HG03060 (cell line): ENCODE measurements at regions not wholly inside any gene's neighbourhood (a gene's known extent, or its start where the extent isn't known, plus 50 kb on each side); places are given as distances from the start of the nearest gene placed in this dataset.

Experiments used
- ATAC-seq: cut with Tn5 transposase; IDR thresholded peaks from one replicate; pipeline ENCODE4 v1.9.1; 2021; ENCODE audit warnings: low read depth, moderate number of reproducible peaks; ENCODE audit not compliant: unreplicated experiment

DNA sequence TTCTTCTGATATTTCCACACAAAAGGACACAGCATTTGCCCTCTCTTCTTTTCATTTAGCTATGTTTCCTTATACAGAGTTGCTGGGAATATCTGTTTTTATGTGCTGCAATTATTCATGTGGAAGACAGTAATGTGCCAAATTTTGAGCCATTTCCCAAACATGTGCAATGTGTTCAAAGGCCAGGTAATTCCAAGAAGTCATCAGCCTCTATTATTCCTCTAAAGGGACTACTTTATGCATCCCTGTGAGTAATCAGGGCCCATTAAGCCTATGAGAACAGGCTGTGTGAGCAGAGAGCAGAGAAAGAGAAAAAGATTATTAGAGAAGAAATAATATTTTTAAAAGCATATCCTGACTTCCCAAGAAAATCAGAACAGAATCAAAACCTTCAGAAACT, 107.6 kb upstream of the OSR1 start:
- no peak for ATAC-seq

DNA sequence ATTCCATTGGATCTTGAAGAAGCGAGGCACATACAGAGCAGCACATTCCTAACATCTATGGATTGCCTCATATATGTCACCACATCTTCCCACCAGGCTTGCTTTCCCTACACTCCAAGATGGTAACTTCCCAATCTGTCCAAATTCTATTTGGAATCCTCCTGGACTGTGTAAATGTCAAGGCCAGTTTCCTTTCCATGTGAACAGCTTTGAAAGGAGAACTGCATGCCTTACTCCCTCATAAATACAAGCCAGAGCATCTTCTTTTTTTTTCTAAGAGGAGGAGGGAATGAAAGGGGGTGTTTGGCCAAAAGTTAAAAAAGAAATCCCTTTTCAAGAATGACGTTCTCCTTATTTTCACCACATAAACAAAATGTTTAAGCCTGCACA, 103.8 kb upstream of the OSR1 start:
- no peak for ATAC-seq

DNA sequence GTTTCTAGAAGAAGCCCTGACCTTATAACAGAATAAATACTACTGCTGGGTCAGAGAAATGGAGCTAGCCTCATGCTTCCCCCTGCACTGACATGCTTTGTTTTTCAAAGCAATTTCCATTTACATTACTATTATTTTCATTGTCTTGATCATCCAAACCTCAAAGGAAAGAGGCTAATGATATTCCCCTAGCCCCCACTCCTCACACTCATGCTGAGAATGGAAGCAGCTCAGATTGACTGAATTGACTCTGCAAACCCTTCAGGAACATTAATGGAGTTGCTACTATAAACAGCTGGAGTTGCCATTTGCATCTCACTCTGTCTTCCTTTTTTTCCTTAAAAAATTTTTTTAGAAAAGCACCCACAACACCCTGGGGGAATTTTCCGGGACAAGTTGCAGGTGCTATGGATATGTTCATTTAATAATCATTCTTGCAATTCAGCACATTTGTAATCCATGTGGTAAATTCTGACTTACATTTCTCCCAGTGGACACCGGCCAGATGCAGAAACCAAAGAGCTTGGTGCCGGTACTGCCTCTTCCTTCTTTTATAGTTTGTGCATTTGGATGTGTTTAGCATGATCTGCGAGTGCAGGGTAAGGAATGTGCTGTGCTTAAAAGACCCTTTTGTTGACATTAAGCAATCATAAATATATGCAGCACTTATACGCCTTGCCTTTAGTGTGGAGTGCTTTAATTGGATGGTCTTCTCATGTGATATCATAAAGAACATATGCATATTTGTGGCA, 103.3 kb upstream of the OSR1 start:
- no peak for ATAC-seq

DNA sequence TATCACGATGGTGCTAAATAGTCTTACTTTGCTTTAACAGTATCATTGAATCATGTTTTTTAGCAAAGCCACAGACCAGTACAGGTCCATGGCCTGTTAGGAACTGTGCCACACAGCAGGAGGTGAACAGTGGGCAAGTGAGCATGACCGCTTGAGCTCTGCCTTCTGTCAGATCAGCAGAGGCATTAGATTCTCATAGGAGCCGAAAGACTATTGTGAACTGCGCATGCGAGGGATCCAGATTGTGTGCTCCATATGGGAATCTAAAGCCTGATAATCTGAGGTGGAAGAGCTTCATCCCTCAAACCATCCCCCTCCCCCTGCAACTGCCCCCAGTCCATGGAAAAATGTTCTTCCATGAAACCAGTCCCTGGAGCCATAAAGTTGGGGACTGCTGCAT, 102.3 kb upstream of the OSR1 start:
- ATAC-seq: no peak

DNA sequence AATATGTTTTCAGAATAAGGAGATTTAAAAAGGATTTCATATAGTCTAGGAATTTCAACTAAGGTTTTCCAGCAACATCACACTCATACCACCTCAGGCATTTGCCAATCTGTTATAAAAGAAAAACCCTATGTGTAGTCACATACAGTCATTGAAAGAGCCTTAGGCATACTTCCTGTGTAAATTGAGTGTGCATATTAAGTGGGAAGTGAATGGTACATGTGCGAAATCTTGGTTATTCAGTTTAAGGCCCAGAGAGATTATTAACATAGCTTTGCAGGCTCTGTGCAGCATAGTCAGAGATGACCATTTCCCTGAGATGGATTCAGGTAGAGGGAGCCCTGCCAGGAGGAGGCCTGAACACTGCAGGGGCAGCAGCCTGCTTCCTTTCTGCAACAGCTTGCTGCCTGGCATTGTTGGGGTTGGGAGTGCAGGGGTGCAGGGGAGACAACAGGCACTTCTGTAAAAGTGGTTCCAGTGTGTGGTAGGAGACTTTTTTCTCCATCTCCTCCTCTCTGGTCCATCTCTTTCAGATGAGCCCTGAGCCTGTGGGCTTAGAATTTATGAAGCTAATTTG, 100.1 kb upstream of the OSR1 start:
- no peak for ATAC-seq

DNA sequence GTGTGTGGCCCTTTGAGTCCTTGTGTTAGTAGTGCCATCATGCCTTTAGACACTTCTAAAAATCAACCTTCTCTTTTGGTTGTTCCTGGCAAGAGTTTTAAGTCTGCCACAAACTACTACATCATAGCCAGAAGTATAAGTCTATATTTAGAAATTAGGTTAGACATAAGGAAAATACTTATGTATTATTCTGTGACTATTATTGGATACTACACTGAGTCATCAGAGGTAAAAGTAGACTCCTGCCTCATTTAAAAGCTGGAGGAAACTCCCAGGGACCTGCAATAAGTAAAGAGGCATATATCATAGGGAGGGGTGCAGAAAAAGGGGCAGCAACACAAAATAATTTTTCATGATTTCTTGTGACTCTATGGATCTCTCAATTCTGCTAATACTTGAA, 99.4 kb upstream of the OSR1 start:
- no peak for ATAC-seq

DNA sequence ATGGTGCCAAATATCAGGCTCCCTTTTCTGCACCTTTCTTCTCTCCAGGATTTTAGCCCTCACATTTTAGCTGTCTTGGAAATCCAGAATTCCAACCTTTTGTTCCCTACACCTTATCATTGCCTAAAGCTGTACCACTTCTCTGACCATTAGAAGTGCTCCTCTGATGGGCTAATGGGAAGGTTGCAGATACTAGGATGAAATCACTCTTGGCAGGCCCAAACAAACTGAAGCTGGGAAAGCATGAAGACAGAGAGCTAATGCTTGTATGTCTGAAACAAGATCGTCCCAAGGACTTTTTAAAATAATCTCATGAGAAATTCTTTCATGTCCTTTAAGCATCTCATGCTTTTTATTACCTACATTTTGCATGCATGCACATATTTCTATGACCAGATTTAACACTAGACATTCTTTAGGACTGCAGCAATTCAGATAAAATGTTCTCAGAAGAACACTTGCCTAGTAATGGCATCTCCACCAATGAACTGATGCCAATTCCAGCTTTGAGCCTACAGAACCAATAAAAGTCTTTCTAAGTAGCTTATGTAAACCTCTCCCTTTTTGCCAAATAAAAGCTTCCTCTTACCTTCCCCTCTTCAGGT, 98.4 kb upstream of the OSR1 start:
- no peak for ATAC-seq

DNA sequence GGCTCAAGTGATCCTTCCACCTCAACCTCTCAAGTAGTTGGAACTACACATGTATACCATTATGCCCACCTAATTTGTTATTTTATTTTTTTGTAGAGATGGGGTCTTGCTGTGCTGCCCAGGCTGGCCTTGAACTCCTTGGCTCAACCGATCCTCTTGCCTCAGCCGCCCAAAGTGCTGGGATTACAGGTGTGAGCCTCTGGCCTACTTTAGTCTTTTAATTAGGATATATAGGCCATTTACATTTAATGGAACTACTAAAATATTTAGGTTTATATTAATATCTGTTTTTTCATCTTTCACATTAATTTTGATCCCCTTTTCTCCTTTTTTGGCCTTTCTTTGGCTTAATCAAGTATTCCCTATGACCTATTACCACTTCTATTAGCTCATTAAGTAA, 95.7 kb upstream of the OSR1 start:
- ATAC-seq: no peak

DNA sequence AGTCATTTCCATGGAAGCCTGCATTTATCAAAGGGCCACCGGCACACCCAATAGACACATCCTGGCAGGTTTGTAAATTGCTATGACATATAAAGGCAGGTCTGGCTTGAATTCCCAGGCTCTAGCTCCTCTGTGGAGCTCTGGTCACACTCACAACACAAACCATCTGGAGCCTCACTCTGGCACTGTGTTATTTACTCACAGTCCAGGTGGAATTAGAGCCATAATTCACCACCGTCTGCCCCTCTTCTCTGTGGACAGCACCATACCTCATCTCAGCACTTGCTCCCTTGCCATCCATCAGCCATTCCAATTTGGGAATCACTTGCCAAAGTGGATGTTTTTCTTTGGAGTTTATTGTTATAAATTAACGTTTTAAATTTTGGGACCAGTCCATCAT, 84.3 kb upstream of the OSR1 start:
- ATAC-seq: no peak

DNA sequence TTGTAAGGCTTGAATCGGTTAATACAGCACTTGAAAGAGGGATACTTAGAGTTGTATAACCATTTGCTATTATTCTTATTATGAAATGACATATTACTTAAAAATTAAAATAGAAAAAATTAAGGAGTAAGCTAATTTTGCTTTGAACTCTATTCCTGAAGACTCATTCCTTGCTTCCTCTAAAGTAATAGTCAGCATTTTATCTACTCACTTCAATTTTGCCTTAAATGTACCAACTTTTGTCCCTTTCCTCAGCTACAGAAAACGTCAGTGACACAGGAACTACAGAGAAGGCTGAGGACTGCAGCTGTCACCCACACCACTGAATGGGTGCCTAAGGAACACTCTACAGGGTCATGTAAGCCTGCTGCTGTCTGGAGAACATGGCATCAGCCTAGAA, 80.7 kb upstream of the OSR1 start:
- ATAC-seq: no peak

DNA sequence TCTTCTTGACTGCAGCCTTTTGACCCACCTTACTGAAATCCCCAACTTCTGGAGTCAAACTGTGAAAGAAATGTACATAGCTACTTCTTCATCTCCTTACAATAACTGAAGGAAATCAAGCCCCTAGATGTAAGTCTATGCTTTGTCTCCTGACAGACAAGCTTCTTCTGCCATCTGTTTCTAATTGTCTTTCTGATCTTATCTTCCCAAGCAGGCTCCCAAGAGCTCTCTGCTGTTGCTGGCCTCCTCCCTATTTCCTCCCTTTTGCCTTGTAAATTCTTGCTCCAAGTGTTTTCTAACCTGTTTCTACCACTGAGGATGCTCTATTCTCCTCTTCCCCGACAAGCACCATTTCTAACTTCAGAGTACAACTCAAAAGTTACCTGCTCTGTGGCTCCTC, 77.4 kb upstream of the OSR1 start:
- ATAC-seq: no peak

DNA sequence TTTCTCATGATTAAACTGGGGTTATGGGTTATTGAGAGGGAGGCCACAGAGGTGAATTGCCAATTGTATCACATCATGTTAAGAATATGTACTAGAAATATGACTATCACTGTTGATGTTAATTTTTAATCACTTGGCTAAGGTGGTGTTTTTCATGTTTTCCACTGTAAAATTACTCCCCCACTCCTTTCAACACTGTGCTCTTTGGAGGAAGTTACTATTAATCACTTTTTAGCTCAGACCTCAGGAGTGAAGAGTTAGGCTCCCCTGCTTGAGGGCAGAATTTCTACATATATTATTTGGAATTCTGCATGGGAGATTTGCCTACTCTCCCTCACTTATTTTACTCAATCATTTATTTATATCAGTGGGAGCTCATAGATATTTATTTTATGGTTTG, 76.0 kb upstream of the OSR1 start:
- no peak for ATAC-seq

DNA sequence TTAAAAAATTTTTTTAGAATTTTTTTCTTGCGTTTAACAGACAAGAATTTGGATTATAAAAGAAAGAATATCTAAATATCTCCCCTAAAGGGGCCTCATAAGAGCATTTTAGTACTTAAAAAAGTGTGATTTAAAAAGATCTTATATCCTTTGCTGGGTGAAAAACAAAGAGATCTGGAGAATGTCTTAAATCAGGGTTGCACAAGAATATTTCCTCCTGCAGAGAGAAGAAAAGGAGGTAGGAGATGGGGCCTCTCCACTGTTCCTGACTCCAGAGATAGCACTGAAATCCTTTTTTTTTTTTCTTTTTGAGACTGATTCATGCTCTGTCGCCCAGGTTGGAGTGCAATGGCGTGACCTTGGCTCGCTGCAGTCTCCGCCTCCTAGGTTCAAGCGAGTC, 68.5 kb upstream of the OSR1 start:
- no peak for ATAC-seq

DNA sequence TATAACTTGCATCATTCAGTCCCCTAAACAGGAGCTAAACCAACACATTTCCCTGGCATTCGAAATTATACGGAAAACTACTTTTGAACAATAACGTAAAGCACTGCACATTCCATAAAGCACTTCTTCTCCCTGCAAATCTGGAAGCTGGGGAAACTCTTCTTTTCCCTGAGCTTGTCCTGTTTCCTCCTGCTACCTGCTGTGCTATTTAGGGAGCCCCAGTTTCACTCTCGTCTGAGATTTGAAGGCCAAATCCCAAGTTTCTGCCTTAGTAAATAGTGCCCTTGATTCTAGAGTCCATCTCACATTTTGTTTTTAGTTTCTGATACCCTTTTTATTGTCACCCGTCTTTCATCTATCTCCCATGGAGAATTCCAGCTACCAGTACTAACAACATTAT, 67.7 kb upstream of the OSR1 start:
- no peak for ATAC-seq

DNA sequence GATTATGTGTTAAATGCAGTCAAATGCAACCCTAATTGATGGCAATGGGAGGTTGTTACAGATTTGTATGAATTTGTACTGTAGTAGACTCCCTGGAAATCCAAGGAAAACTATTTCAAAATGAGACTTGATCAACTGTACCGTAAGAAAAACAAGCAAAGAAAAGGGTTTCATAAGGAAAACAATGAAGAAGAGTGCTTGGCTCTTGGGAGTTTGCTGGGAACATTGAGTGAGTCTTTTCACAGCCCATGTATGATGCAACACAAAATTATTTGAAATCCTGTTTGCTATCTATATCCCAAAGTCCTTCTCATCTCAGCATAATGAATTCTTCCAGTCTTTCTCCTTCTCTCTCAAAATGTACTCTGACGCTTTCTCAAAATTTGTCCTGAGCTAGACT, 67.0 kb upstream of the OSR1 start:
- no peak for ATAC-seq

DNA sequence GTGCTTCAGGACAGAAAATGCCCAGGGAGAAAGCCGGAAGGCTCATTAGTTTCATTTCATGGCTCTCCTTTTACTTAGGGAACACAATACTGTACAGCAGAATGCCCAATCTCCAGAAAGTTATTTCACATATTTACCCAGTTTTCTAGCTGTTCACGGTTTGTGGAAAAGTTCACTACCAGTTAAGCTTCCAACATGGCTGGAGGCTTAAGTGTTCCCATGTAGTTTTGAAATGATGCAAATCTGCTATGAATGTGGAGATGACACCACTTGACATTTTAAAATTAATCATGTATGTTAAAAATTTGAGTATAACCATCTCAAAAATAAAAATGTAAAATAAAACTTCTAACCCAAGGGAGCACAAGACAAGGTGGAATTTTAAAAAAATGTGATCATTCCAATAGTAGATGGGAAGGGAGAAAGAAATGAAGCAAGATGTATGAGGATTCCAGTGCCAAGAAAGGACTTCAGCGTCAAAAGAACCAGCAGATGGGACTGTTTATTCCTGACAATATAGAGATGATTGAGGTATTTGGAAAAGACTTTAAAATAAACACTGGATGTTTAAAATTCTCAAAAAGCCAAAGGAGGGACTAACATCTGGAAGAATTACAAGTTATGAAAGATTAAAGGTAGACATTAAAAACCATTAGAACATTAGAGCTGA, 60.9 kb upstream of the OSR1 start:
- no peak for ATAC-seq

DNA sequence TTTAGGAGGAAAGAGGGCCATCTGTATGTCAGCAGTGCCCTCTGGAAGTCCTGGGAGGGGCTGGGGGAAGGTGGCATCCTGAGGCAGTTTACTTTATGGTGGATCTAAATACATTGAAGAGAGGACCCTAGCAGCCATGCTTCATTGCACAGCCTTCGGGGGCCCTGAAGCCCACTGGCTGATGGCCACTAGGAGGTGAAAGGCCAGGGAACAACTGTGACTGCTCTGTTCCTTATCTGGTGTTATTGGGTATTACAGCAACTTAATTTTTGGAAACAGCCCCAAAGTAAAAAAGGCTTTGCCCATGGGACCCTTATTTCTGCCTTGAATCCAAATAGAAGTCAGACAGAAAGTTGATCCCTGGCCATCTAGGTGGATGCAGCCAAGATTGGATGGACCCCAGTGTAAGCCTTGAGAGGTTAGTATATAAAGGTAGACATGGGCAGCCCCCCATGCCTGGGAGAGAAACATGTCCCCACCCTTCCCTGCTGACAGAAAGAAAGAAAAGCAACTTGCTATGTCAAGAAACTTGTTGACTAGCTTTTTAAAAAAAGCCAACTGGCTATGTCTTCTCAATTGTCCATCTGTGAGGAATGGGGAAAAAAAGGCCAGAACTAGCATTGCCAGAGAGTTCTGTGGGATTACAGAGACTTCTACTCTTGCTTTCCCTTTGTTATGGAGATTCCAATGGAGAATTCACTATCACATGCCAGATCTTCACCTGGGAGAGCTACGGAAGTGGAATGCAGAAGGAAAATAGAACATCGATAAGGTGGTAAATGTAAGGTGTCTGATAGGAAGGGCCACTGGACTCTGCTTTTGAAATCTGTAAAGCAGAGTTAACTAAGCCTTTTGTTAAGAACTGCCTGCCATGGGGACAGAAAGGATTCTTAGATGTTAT, 58.6 kb upstream of the OSR1 start:
- ATAC-seq: no peak

DNA sequence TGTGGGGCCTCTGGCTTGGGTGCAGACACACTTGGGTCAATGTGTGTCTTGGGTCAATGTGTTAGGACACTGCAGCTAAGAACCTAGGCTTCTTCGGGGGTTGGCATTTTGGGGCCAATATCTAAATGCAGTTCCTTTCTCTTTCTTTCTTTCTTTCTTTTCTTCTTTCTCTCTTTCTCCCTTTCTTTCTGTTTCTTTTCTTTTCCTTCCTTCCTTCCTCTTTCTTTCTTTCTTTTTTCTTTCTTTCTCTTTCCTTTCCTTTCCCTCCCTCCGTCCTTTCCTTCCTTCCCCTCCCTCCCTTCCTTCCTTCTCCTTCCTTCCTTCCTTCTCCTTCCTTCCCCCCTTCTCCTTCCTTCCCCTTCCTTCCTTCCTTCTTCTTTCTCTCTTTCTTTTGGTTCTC, 57.7 kb upstream of the OSR1 start:
- ATAC-seq: no peak

DNA sequence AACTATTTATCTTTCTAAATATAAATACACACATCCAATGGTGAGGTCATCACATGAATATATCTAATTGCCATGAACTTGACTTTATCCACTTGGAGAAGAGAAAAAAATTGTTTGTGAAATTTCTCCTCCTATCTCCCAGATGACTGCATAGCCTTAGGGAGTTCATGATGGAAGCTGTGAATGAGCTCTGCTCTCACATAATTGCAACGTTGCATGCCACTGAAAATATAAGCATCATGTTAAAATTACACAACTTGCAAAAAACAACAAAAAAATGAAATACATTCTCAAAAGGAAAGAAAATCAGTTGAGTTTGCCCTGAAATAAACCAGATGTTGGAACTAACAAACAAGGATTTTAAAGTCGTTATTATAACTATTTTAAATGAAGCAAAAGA, 50.6 kb upstream of the OSR1 start:
- no peak for ATAC-seq

DNA sequence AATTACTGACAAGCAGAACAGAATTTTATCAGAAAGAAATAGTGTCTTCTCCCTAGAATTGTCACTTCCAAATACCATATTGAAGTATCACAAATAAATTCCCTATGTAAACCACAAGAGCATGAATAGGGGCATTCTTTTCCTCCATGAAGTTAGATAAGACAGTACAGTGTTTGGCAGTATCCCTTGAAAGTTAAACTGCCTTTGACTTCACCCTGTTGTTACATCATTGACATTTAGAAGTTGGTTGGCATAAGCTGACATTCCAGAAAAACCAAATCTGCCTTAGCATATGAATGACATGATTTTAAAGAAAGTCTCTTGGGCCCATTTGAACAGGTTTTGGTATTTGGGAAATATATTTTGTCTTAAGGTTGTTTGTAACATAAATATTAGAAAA, 50.2 kb upstream of the OSR1 start:
- no peak for ATAC-seq
